Hematopoietic multipotent progenitor cell treated with erythropoietin and hydrocortisone succinate and interleukin-3 and kit ligand, for 6 days (in vitro differentiated cells): ENCODE measurements at regions not wholly inside any gene's neighbourhood (a gene's known extent, or its start where the extent isn't known, plus 50 kb on each side); places are given as distances from the start of the nearest gene placed in this dataset.
A peak's percentile ranks its signal among the peaks of the same experiment; 100 is the strongest.
"Not testable (repeated sequence)": the region's sequence is repeated elsewhere in the genome, so short reads cannot be mapped to it uniquely, and the experiment has no call there.

Experiments used
- DNase-seq: peaks from one replicate; pipeline ENCODE4 v3.0.0-alpha.2; 2015

DNA sequence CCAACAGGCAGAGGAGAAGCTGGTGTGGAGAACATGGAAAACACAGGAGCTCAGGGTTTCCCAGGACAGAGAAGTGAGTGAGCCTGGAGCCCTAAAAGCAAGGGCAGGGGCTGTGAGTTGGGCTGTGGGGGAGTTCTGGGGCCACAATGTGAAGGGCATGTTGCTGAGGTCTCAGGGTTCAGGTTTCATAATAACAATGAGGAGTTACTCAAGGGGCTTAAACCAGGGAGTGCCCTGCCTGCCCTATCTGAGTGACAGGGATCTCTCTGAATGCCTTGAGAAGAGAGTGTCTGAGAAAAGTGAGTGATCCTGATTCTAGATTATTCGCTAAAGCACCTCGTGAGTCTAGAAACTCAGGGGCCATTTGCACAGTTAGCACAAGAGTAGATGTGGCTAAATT lies 129.6 kb downstream of the VPREB1 start:
- DNase-seq, result no peak

- no peak for DNase-seq
These were observed 130.0 kb downstream of the VPREB1 start for GRCh38 chr22:22374579-22374978.

GRCh38 chr22:22375576-22376351 lies 131.2 kb downstream of the VPREB1 start:
- DNase-seq, result no peak

DNA sequence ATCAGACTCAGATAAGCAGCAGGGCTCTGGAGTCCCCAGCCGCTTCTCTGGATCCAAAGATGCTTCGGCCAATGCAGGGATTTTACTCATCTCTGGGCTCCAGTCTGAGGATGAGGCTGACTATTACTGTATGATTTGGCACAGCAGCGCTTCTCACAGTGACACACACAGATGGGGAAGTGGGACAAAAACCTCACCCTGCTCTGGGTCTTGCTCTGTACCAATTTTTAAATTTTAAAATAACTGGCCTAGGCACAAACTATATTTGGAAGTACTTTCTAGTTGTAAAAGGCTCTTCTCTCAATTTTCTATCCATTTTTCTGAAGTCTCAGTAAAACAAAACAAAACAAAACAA lies 131.7 kb downstream of the VPREB1 start:
- no peak for DNase-seq

DNA sequence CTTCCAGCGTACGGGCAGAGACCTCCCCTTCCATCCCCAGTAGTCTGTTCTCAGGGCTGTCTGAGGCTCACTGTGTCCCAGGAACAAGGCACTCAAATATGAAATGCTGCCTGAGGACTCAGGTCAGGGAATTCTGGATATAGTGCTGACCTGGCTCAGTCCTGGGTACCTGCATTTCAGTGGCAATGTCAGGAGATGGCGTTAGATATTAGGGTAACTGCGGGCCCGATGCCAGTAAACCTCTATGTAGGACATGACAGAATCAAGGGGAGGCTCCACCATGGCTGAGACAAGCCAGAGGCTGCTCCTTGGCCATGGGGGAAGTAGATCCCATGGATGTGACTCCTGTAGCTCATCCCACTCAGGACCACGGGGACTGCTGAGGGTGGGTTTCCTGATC lies 131.7 kb downstream of the ZNF280B start:
- not testable (repeated sequence) for DNase-seq

DNA sequence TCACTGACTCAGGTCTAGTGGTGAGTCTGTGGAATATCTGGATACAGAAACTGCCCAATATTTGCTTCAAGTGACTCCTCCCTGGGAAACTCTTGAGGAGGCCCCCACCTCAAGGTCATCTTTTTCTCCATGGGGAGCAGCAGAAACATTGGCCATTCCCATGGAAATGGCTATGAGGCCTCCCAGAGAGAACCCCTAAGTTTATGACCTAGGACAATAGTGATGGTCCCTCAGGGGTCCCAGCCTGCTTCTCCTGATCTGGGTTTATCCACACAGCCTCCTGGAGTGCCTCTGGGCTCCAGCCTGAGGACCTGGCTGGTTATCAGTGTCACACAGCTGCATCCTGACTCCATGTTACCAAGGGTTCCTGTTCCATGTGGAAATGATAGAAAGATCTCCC lies 131.2 kb downstream of the ZNF280B start:
- DNase-seq, result no peak

- no peak for DNase-seq
These were observed 129.8 kb downstream of the ZNF280B start for GRCh38 chr22:22378446-22379415.

GRCh38 chr22:22380098-22381030 lies 128.2 kb downstream of the ZNF280B start:
- peak; percentile 25 for DNase-seq

- not testable (repeated sequence) for DNase-seq
These were observed 127.2 kb downstream of the ZNF280B start for GRCh38 chr22:22381292-22381691.

- DNase-seq, result no peak
These were observed 124.3 kb downstream of the ZNF280B start for GRCh38 chr22:22384267-22384666.

DNA sequence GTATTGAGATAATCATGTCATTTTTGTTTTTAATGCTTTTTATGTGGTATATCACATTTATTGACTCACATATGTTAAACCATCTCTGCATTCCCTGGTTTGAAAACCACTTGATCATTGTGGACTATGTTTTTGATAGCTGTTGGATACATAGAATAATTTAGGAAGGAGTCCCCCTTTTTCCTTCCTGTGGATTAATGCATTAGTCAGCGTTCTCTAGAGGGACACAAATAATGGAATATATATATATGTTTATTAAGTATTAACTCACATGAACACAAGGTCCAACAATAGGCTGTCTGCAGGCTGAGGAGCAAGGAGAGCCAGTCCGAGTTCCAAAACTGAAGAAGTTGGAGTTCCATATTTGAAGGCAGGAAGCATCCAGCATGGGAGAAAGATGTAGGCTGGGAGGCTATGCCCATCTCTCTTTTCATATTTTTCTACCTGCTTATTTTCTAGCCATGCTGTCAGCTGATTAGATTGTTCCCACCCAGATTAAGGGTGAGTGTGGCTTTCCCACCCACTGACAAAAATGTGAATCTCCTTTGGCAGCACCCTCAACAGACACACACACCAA lies 123.8 kb downstream of the ZNF280B start:
- DNase-seq, result no peak

GRCh38 chr22:22386602-22387385 lies 121.7 kb downstream of the ZNF280B start:
- DNase-seq, result no peak

DNA sequence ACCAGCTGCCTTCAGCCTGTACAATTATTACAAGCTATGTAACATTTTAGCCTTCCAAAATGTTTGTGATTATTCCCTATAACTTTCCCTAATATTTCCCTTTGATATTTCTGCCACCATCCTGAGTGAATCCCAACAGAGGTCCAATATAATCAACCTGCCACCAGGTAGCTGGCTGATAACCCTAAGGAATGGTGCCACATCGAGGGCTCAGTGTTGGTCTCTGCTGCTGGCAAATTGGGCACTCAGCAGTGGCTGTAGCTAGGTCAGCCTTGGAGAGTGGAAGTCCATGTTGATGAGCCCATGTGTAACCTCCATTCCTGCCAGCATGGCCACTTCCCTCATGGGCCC lies 121.2 kb downstream of the ZNF280B start:
- no peak for DNase-seq

DNA sequence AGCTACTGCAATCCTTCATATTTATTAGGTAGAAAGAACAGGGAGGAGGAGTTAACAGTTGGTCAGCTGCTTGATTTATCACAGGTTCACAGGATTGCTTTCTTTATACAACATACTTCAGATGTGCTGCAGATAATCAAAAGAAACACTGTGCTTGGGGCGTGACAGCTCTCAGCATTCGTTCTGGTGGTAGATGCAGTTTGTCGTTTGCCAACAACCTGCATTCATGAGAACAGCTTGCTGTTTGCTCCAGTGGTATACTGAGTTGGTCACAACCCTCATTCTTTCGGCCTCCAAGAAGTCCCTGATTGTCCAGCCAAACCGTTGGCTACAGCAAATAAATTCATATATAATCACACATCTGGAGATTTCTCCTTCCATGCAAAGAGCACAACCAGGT lies 120.5 kb downstream of the ZNF280B start:
- DNase-seq, result no peak

DNA sequence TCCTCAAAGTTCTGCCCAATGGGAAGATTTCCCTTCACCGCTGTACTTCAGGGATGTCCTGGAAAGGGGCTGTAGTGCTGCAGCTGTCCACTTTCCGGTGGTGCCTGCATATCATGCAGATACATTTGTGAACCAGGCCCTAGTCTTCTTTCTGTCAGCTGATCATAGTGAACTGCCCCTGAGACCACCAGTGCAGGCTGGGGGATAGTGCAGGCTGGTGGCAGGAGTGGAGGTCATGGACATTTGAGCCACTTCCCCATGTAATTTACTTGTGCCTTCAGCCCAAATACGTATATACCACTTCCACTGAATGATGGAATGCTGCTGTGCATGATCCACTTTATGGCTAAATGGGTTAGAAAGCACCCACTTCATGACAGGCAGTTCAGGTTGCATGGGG lies 120.0 kb downstream of the ZNF280B start:
- DNase-seq, result no peak

GRCh38 chr22:22389467-22389866 lies 119.1 kb downstream of the ZNF280B start:
- no peak for DNase-seq

DNA sequence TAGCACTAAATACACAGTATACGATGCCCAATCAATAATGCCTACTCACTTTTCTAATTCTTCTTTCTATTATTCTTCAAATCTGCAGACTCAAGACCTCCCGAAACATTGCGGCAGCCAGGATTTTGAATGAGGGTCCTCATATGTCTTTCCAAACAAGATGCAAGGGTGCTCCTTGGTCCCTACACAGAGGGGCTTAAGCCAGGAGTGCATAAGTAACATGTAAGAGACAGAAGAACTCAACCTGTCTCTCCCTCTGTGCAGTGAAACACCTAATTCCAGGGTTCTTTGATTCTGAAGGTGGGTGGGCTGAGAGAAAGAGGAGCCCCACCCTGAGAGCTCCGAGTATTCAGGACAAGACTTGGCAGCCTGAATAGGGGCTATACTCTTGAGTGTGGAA lies 117.6 kb downstream of the ZNF280B start:
- DNase-seq, result no peak

DNA sequence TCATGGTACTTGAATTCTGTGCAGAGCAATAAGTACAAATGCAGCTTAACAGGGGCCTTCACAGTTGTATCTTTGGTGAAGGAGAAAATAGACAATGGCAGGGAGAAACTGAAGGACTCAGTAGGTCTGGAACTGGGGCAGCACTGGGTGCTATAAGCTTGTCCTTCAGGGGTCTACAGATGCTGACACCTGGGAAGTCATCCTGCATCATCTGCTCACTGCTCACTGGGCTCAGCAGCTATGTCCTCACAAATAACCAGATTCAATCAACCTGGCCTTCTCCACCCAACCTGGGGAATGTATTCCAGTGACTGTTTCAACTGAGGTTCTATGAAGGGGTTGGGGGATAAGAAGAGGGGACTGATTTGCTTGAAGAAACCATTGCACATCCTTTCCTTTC lies 117.0 kb downstream of the ZNF280B start:
- DNase-seq, result no peak

DNA sequence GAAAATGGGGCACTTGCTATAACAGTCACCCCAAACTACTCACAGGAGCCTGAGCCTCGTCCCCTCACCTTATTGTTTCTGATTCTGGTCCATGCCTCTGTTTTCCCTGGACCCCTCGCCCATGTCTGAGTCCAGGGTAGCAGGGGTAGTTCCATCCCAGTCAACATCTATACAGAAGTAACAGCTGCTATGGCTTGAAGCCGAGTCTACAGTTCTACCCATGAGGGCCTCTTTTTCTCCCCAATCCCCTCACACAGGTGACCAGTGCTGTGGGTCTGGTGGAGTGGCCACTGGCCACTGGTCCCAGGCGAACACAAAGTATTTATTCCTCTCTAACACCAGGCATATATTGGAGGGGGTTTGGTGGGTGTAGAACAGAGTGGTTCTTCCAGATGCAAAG lies 116.4 kb downstream of the ZNF280B start:
- DNase-seq, result no peak

DNA sequence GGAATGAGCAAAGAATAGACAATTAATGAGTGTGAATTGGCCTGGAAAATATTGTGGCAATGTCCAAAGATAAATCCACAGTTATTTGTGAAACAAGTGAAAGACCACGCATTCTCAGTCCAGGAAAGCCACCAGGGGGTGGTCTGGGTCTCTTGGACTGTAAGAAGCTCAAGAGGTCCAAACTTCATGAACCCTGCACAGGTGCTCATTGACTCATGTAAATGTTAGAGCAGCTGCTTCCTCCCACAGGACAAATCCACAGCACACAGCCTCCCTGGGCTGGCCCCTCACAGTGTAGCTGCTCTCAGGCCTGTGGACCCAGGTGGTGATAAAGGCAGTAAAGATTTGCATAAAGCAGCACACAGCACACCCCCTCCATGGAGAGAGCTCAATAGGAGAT lies 114.0 kb downstream of the ZNF280B start:
- no peak for DNase-seq

GRCh38 chr22:22395245-22395644 lies 113.3 kb downstream of the ZNF280B start:
- peak; percentile 8 for DNase-seq

- DNase-seq, result no peak
These were observed 111.7 kb downstream of the ZNF280B start for GRCh38 chr22:22396741-22397291.
